NCI-H2227 (cell line): ENCODE measurements at regions not wholly inside any gene's neighbourhood (a gene's known extent, or its start where the extent isn't known, plus 50 kb on each side); places are given as distances from the start of the nearest gene placed in this dataset.

Experiments
- DNase-seq: peaks from one replicate; lab custom pipeline; 2025; ENCODE audit not compliant: unreplicated experiment; lab: John Stamatoyannopoulos, UW

DNA sequence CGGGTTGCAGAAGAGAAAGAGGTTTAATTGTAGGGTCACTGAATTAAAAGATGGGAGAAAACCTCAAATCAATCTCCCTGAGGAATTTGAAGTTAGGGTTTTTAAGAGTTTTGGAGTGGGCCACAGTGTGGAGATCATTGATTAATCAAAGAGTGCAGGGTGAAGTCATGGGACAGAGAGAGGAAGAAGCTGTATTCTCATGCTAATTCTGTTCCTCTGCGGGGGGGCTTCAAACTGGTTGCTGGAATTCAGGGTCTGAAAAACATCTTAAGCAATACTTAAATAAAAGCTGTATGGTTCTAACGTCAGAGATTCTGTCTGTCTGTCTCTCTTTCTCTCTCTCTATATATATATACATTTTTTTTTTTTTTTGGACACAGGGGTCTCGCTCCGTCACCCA is 169.8 kb upstream of the SPATS2L start:
- no peak for DNase-seq

GRCh38 chr2:200137271-200137670 is 169.2 kb upstream of the SPATS2L start:
- DNase-seq = no peak

DNA sequence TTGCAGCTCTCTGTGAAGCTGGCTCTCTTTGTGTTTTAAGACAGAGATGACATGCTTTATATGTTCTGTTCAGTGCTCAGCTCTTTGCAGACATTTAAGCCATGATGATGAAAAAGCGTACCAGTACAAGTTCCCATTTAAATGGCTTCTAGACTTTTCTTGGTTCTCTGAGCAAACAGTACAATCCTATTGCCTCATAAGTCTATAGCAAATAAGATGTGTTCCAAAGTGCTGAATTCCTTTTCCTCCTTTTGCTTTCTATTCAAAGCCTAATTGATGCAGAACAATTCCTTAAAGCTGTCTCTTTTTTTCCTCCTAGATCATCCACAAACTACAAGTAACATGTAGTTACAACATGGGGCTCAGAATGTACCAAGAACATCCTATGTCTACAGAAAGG is 168.8 kb upstream of the SPATS2L start:
- no peak for DNase-seq

- DNase-seq = no peak
Measured at GRCh38 chr2:200138391-200139124, 167.9 kb upstream of the SPATS2L start.

GRCh38 chr2:200144571-200144970 is 161.9 kb upstream of the SPATS2L start:
- no peak for DNase-seq

- no peak for DNase-seq
Measured at GRCh38 chr2:200146501-200146900, 160.0 kb upstream of the SPATS2L start.

DNA sequence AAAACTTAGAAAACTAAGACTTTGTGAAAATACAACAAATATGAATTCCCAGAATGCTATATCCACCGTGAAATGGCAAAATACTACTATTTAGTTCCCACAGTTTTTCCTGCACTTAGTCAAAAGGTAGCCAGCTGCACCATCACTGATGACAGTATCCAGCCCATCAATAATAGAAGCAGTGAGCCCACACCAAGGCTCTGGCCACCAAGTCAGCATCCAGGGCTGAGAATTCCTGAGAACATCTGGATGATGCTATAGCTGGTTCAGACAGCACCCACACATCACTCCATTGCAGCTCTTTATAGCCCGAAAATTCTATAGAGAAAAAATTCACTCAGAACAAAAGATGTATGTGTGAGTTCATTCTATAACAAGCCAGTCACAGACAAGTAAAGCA is 159.1 kb upstream of the SPATS2L start:
- no peak for DNase-seq

- DNase-seq = no peak
Measured at GRCh38 chr2:200148366-200148765, 158.1 kb upstream of the SPATS2L start.

- no peak for DNase-seq
Measured at GRCh38 chr2:200150411-200151086, 155.9 kb upstream of the SPATS2L start.

- no peak for DNase-seq
Measured at GRCh38 chr2:200155652-200156051, 150.8 kb upstream of the SPATS2L start.

- no peak for DNase-seq
Measured at GRCh38 chr2:200156166-200156835, 150.2 kb upstream of the SPATS2L start.

- no peak for DNase-seq
Measured at GRCh38 chr2:200158647-200159356, 147.7 kb upstream of the SPATS2L start.

DNA sequence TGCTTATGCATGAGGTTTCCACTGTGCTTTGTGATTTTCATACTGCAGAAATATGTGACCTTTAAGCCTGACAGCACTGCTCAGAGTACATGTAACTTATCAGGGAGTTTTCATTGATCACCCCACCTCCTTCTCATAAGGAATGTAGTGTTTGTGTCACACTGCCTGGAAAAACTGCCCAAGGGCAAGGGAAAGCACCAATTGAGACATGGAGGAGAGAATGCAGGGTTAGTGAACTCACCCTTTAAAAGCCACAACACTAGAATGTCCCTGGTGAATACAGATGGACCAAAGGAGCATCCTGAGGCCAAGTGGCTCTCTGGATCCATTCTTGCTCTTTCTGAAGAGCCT is 147.2 kb upstream of the SPATS2L start:
- no peak for DNase-seq

- DNase-seq = no peak
Measured at GRCh38 chr2:200159829-200160781, 146.4 kb upstream of the SPATS2L start.

GRCh38 chr2:200161458-200161857 is 145.0 kb upstream of the SPATS2L start:
- DNase-seq = no peak

- no peak for DNase-seq
Measured at GRCh38 chr2:200165687-200166086, 140.8 kb upstream of the SPATS2L start.

DNA sequence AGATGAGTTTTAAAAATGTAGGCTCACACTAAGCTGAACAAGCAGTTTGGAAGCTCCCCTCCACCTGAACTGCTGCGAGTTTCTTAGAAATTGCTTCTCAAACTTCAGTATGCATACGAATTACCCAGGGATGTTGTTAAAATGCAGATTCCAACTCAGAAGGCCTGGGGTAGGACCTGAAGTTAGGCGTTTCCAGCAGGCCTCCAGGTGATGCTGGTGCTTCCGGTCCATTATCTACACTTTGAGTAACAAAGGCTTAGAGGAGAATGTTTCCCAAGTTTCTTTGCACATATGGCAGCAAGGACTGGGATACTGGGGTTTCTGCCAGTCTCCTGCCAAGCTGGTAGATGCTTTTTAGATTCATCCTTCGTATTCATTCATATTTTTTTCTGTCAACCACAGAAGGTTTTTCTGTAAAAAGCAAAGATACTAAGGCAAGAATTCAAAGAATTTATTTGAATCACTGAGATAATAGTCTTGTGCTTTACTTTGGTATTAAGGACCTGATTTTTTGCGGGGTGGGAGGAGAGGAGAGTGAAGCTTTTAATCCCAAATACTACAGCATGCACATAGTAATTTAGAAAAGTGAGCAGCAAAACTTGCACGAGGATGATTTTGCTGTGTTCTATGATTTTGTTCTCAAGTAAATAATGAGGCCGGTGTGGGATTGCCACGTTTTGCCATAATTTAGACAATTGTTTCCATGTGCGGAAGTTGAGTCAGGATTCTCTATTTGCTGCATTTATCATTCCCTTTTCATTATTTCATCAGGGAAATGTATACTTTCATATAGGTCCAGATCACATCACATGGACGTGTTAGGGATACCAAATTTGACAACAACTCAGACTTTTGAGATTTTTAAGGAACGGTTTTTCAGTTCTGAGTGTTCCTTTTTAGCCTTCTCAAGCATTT is 137.6 kb upstream of the SPATS2L start:
- no peak for DNase-seq

DNA sequence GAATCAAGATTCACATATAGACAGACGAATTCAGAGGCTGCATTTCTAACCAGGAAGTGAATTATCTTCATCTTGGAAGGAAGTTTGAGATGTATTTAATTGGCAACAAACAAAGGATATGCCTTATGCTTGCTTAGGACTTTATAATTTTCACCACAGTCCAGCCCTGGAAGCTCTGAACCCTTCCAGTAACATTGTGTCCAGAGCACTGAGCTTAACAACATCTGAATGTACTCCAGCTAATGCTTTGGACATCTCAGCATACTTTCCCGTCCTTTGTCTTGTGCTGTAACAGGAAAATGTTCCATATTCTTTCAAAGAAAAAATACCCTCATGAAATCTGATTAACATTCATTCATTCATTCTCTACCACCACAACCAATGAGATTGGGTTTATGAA is 136.3 kb upstream of the SPATS2L start:
- DNase-seq = no peak

DNA sequence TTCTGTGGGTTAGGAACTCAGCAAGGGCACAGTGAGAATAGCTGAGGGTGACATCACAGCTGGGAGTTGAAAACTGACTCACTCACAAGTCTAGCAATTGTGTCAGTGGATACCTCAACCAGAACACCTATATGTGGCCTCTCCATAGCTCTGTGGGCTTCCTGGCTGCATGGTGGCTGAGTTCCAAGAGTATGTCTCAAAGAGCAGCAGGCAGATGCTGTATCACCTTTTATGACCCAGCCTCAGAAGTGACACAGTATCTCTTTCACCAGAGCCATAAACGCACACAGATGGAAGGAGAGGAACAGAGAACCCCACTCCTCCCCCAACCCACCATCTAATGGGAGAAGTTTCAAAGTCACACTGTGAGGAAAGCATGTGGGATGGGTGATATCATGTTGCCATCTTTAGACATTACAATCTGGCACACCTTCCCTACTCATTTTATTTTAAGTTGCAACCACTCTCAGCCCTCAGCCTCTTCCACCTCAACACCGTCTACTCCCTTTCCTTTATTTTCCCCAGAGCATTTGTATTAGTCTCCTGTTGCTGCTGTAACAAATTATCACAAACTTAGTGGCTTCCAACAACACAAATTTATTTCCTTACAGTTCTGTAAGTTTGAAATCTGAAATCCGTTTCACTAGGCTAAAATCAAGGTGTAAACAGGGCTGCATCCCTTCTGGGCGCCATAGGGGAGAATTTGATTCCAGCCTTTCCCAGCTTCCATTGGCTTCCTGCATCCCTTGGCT is 134.6 kb upstream of the SPATS2L start:
- no peak for DNase-seq
